Activated CD4-positive, alpha-beta T cell treated with anti-CD3 and anti-CD28 coated beads, Interleukin-2, amount 10 ng/mL, durations not matched to agents 7 days and 5 days (primary cell): ENCODE measurements at regions not wholly inside any gene's neighbourhood (a gene's known extent, or its start where the extent isn't known, plus 50 kb on each side); places are given as distances from the start of the nearest gene placed in this dataset.
"Not testable (repeated sequence)": the region's sequence is repeated elsewhere in the genome, so short reads cannot be mapped to it uniquely, and the experiment has no call there.

Experiments
- CTCF ChIA-PET: fragments of 350-600 bp; sonication (Branson Sonifier 250); formaldehyde crosslinking; loops from one replicate; lab custom pipeline; 2021; ENCODE audit warnings: antibody characterized with exemption; lab: Charles Lee
- POLR2A ChIA-PET: fragments of 350-600 bp; sonication (Branson Sonifier 250); formaldehyde crosslinking; loops from one replicate; lab custom pipeline; 2021; ENCODE audit warnings: antibody characterized with exemption; lab: Charles Lee
- DNase-seq: peaks from one replicate; pipeline ENCODE4 v3.0.0-alpha.2; 2020
- H3K27ac Mint-ChIP-seq: one replicate; pipeline ENCODE4 v1.8.0; 2021; ENCODE audit warnings: mild to moderate bottlenecking, moderate library complexity, mixed read lengths
- H3K27me3 Mint-ChIP-seq: one replicate; pipeline ENCODE4 v1.8.0; 2021; ENCODE audit warnings: mixed read lengths
- H3K36me3 Mint-ChIP-seq: one replicate; pipeline ENCODE4 v1.8.0; 2021; ENCODE audit warnings: low read depth, mixed read lengths
- H3K4me1 Mint-ChIP-seq: one replicate; pipeline ENCODE4 v1.8.0; 2021; ENCODE audit warnings: mixed read lengths
- H3K4me3 Mint-ChIP-seq: one replicate; pipeline ENCODE4 v1.8.0; 2021; ENCODE audit warnings: mild to moderate bottlenecking, moderate library complexity, mixed read lengths
- H3K9me3 Mint-ChIP-seq: one replicate; pipeline ENCODE4 v1.8.0; 2021; ENCODE audit warnings: mixed read lengths

DNA sequence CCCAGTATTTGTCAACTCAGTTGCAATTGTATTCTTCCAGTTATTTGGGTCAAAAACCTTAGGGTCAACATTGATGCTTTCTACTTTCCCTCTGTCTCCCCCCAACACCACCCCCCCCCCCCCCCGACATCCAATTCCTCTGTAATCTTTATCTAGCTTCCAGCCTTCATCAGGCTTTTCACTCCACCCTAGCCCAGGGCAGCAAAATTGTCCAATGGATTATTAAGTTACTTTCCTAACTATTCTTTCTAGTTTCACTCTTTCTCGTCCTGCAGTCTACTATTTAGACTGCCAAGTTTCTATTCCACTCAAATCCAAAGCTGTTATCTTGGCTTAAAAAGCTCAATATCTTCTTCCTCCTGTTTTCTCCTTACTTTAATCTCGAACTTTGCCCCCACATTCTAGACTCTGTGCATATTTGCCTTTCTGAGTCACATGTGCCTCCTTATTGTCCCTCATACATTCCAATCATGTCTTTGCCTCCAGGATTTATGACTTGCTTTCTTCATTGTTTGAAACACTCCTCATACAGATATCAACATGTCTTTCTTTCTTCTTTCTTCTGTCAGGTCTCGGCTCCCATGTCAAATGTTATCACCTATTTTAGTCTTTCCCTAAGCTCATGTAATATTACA is 196.6 kb upstream of the TMEM196 start:
- no peak overlapping the region for H3K4me3 Mint-ChIP-seq
- no peak for DNase-seq
- H3K27me3 Mint-ChIP-seq, result no peaks in the 10 kb centered on the region
- CTCF ChIA-PET, result no interaction called here
- POLR2A ChIA-PET, result no interaction called here
- H3K27ac Mint-ChIP-seq, result no peak overlapping the region
- no peaks in the 10 kb centered on the region for H3K9me3 Mint-ChIP-seq
- H3K4me1 Mint-ChIP-seq, result no peaks in the 10 kb centered on the region
- no peaks in the 10 kb centered on the region for H3K36me3 Mint-ChIP-seq

DNA sequence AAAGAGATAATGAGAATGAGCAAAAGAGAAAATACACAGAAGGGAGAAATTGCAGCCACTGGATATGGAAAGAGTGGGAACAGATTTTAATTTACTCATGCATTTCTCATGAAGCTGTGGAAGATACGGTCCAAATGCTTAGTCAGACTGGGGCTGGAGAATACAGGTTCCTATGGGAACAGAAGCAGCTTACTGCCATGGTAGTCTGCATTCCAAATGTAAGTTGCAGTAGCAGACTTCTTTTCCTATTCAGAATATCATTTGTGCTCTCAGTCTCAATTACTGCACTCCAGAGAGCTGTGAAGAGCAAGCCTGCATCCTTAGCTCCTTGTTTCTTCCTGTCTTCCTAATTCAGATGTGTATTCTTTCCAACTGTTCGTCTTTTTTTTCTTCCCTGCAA is 190.8 kb upstream of the TMEM196 start:
- Mint-ChIP-seq H3K27me3 (no peaks in the 10 kb centered on the region), H3K4me3 (no peak overlapping the region), H3K4me1 (no peaks in the 10 kb centered on the region), H3K9me3 (no peaks in the 10 kb centered on the region), H3K27ac (no peak overlapping the region), H3K36me3 (no peaks in the 10 kb centered on the region)
- CTCF ChIA-PET, result no interaction called here
- DNase-seq, result no peak
- POLR2A ChIA-PET, result no interaction called here

DNA sequence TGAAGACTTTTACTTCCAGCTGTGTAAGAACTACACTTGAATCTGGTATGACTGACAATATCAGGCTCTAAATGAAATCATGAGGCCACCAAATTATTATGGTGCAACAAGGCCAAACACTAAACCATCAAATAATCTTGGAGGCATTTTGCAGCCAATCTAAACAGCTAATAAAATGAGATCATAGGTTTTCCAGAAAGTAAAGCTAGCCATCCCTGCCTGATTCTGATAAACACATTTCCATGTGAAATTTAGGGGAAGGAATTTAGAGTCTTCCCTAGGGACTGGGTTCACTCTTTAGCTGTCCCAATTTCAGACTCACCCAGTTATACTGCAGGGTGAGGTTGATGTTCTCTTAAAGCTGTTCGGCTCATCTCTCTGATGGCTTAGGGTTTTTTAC is 190.3 kb upstream of the TMEM196 start:
- H3K27me3 Mint-ChIP-seq, result no peaks in the 10 kb centered on the region
- no peaks in the 10 kb centered on the region for H3K4me1 Mint-ChIP-seq
- no peak overlapping the region for H3K4me3 Mint-ChIP-seq
- no peak overlapping the region for H3K27ac Mint-ChIP-seq
- H3K9me3 Mint-ChIP-seq, result no peaks in the 10 kb centered on the region
- no peaks in the 10 kb centered on the region for H3K36me3 Mint-ChIP-seq
- DNase-seq, result no peak
- CTCF ChIA-PET, result no interaction called here
- POLR2A ChIA-PET, result no interaction called here

DNA sequence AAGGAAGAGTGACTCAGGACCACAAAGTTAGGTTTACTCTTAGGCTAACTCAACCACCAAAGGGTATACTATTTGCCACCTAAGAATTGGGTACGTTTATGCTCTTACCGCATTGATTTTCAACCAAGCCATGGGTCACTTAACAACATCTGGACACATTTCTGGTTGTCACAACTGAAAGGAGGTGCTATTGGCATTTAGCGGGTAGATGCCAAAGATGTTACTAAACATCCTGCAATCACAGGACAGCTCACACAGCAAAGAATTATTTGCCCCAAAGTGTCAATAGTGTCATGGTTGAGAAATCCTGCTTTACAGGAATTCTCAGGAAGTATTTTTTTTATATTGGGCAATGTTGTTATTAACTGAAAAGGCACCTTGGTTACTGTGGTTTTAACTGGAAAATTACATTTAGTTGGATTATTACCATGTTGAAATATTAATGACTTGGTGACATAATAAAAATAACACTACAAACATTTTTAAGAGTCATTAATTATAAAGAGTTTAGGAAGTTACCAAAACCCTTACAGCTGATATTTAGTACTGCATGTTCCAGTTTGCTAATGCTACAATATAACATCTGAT is 185.0 kb upstream of the TMEM196 start:
- DNase-seq, result no peak
- ChIA-PET POLR2A (no interaction called here), CTCF (no interaction called here)
- Mint-ChIP-seq H3K4me1 (no peaks in the 10 kb centered on the region), H3K27ac (no peak overlapping the region), H3K36me3 (no peaks in the 10 kb centered on the region), H3K27me3 (no peaks in the 10 kb centered on the region), H3K9me3 (peaks cover 6% of the 10 kb centered on the region), H3K4me3 (no peak overlapping the region)

DNA sequence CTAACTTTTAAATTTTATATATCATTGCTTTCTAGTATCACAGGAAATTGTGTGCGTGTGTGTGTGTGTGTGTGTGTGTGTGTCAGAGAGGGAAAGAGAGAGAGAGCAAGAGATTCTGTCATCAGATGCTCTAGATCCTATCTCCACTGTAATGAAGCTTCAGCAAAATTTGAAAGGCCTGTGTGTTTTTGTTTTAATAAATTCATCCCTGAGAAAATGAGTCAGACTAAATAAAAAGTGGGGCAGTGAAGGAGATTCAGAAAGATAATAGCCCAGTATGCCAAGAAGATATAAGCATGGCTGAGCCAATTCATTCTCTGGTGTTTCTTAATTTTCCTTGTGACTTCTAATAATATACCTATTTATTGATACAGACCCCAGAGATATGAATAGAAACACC is 184.2 kb upstream of the TMEM196 start:
- Mint-ChIP-seq H3K36me3 (no peaks in the 10 kb centered on the region), H3K4me3 (no peak overlapping the region), H3K4me1 (no peaks in the 10 kb centered on the region), H3K27ac (no peak overlapping the region), H3K9me3 (peaks cover 9% of the 10 kb centered on the region), H3K27me3 (no peaks in the 10 kb centered on the region)
- CTCF ChIA-PET, result no interaction called here
- no peak for DNase-seq
- POLR2A ChIA-PET, result no interaction called here

DNA sequence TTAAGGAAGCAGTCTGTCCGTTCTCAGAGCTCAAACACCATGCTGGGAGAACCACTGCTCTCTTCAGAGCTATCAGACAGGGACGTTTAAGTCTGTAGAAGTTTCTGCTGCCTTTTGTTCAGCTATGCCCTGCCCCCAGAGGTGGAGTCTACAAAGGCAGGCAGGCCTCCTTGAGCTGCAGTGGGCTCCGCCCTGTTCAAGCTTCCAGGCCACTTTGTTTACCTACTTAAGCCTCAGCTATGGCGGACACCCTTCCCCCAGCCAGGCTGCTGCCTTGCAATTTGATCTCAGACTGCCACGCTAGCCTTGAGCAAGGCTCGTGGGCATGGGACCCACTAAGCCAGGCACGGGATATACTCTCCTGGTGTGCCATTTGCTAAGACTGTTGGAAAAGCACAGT is 180.7 kb upstream of the TMEM196 start:
- H3K9me3 Mint-ChIP-seq, result peaks cover 17% of the 10 kb centered on the region

DNA sequence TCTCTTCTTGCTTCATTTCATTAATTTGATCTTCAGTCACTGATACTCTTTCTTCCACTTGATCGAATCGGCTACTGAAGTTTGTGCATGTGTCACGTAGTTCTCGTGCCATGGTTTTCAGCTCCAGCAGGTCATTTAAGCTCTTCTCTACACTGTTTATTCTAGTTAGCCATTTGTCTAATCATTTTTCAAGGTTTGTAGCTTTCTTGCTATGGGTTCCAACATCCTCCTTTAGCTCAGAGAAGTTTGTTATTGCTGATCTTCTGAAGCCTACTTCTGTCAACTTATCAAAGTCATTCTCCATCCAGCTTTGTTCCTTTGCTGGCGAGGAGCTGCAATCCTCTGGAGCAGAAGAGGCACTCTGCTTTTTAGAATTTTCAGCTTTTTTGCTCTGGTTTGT is 180.0 kb upstream of the TMEM196 start:
- H3K4me3 Mint-ChIP-seq, POLR2A ChIA-PET, CTCF ChIA-PET, H3K27me3 Mint-ChIP-seq, H3K4me1 Mint-ChIP-seq, H3K36me3 Mint-ChIP-seq, H3K27ac Mint-ChIP-seq, DNase-seq: not testable (repeated sequence)
- peaks cover 18% of the 10 kb centered on the region for H3K9me3 Mint-ChIP-seq

More for the DNA sequence above, 180.7 kb upstream of the TMEM196 start:
- H3K27me3 Mint-ChIP-seq, DNase-seq, POLR2A ChIA-PET, H3K4me1 Mint-ChIP-seq, CTCF ChIA-PET, H3K27ac Mint-ChIP-seq, H3K4me3 Mint-ChIP-seq, H3K36me3 Mint-ChIP-seq: not testable (repeated sequence)

DNA sequence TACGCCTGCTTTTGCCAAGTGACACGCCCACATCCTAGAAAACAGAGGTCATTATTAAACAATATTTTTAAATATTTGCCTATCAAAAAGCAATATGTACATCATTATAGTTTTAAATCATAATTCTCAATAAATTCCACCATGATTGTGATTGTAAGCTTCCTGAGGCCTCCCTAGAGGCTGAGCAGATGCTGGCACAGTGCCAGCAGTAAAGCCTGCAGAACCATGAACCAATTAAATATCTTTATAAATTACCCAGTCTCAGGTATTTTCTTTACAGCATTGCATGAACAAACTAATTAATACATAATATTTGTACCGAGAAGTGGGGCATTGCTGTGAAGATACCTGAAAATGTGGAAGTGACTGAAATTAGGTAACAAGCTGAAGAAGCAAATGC is 174.7 kb upstream of the TMEM196 start:
- ChIA-PET POLR2A (no interaction called here), CTCF (no interaction called here)
- Mint-ChIP-seq H3K27me3 (no peaks in the 10 kb centered on the region), H3K9me3 (peaks cover 10% of the 10 kb centered on the region), H3K4me1 (no peaks in the 10 kb centered on the region), H3K36me3 (no peaks in the 10 kb centered on the region), H3K4me3 (no peak overlapping the region), H3K27ac (no peak overlapping the region)
- no peak for DNase-seq

DNA sequence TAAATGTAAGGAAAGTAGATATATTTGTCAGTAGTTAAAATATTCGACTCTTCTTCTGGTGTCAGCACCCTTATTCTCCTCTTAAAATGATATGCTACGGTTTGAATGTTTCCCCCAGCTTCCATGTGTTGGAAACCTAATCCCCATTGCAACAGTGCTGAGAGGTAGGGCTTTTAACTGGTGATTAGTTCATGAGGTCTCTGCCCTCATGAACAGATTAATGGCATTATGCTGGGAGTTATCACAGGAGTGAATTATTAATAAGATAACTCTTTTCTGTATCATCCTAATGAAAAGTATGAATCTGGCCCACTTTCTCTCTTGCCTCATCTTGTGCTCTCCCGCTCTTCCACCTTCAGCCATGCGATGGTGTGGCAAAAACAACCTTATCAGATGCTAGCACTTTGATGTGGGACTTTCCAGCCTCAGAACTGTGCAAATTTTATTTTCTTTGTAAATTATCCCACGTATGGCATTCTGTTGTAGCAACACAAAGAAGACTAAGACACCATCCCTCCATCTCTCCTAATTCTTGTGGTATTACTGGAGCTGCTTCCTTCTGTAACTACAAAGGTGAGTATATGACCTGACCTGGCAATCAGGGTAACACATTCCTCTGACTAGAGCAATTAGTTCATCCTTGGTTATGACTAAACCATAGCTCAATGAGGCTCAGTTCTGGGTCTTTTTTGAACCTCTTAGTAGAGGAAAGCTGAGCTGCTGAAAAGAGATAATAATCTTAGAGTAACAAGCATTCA is 171.1 kb upstream of the TMEM196 start:
- ChIA-PET CTCF (no interaction called here), POLR2A (no interaction called here)
- no peaks in the 10 kb centered on the region for H3K4me1 Mint-ChIP-seq
- peaks cover 4% of the 10 kb centered on the region for H3K9me3 Mint-ChIP-seq
- no peaks in the 10 kb centered on the region for H3K27me3 Mint-ChIP-seq
- no peaks in the 10 kb centered on the region for H3K36me3 Mint-ChIP-seq
- DNase-seq, result no peak
- H3K27ac Mint-ChIP-seq, result no peak overlapping the region
- H3K4me3 Mint-ChIP-seq, result no peak overlapping the region

DNA sequence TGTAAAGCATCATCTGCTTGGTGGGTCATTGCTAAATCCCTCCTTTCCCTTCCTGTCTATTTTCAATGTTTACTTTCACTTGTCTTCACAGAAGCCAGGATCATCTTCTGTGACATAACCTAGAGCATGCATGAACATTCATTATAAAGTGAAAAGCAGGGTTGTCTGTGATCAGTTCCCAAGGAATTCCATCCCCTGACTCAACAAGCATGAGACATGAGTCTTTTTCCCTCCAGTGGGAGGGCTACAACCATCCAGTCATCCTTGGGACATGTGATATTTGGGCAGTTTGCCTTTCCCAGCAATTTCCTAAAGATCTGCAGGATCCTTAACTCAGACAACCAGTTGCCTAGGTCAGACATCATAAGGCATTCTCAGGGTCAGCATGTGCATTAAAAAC is 166.3 kb upstream of the TMEM196 start:
- no peak overlapping the region for H3K27ac Mint-ChIP-seq
- H3K4me1 Mint-ChIP-seq, result no peaks in the 10 kb centered on the region
- no peak for DNase-seq
- ChIA-PET CTCF (no interaction called here), POLR2A (no interaction called here)
- no peaks in the 10 kb centered on the region for H3K36me3 Mint-ChIP-seq
- no peaks in the 10 kb centered on the region for H3K27me3 Mint-ChIP-seq
- no peak overlapping the region for H3K4me3 Mint-ChIP-seq
- peaks cover 2% of the 10 kb centered on the region for H3K9me3 Mint-ChIP-seq

DNA sequence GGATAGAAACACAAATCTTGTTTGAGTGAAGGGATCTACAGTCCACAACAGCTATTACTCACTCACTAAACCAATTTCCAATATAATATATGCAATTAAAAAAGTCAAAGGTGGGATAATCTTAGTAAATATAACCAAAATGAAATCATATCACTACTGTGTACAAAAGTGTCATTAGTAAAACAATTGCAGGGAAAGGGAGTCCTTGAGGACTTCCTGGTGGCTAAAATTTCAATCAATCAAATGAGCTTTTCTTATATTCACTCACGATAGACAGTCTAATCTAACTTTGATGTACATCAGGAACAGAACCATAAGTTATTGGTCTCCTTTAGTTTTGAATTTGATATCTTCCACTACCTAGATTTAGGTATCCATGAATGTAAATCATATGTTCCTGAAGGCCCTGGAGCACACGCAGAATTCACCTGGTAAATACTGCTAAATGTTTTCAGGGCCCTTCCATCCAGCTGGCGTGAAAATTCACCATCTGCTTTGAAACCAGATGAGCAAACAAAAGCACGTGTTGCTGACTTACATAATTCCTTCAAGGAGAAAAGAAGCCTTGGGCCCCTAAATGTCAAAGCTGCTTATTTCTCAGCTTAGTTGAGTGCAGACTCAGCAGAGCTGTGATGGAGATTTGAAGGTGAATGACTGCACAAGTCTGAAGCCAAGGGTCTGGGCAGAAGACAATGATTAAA is 159.3 kb upstream of the TMEM196 start:
- POLR2A ChIA-PET, result no interaction called here
- DNase-seq, result no peak
- H3K27me3 Mint-ChIP-seq, result no peaks in the 10 kb centered on the region
- H3K9me3 Mint-ChIP-seq, result peaks cover 2% of the 10 kb centered on the region
- no peak overlapping the region for H3K4me3 Mint-ChIP-seq
- H3K27ac Mint-ChIP-seq, result no peak overlapping the region
- no peaks in the 10 kb centered on the region for H3K4me1 Mint-ChIP-seq
- H3K36me3 Mint-ChIP-seq, result no peaks in the 10 kb centered on the region
- CTCF ChIA-PET, result no interaction called here

DNA sequence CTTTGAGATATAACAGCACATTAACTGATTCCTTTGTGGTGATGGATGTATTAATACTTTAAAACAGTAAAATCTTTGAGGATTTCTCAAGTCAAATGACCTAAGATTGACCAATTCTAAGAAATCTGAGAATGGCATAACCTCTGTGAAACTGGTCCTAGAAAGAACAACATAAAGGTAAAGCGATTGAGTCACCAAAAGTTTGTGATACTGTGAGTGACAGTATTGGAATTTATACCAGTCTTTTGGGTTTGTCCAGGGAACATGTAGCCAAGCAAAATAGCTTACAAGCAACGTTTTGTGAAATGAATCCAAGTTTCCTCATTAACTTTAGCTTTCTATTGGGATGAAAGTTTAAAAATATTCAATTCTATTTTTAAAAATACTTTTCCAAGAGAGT is 157.4 kb upstream of the TMEM196 start:
- no peak overlapping the region for H3K27ac Mint-ChIP-seq
- no peaks in the 10 kb centered on the region for H3K4me1 Mint-ChIP-seq
- ChIA-PET CTCF (no interaction called here), POLR2A (no interaction called here)
- H3K4me3 Mint-ChIP-seq, result no peak overlapping the region
- no peaks in the 10 kb centered on the region for H3K27me3 Mint-ChIP-seq
- no peaks in the 10 kb centered on the region for H3K36me3 Mint-ChIP-seq
- no peaks in the 10 kb centered on the region for H3K9me3 Mint-ChIP-seq
- DNase-seq, result no peak

DNA sequence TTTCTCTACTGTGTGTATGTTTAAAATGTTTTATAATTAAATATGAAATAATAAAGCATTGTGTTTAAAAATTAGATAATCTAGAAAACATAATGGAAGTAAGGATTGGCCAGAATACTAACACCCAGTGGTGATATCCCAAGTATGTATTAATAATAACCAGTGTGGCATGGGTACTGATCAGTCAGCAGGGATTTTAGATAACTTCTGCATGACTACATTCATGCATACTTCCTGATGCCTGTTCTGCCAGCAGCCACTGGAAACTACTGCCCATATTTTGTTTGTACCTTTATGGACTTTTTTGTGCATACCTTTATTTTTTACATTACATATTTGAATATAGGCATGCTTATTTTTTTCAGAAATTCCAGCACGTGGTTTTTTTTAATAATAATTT is 156.6 kb upstream of the TMEM196 start:
- H3K27me3 Mint-ChIP-seq, result no peaks in the 10 kb centered on the region
- H3K27ac Mint-ChIP-seq, result no peak overlapping the region
- H3K9me3 Mint-ChIP-seq, result no peaks in the 10 kb centered on the region
- H3K4me3 Mint-ChIP-seq, result no peak overlapping the region
- no peaks in the 10 kb centered on the region for H3K4me1 Mint-ChIP-seq
- no peak for DNase-seq
- no peaks in the 10 kb centered on the region for H3K36me3 Mint-ChIP-seq
- ChIA-PET POLR2A (no interaction called here), CTCF (no interaction called here)
